Tibial artery (tissue), 4 donors: ENCODE measurements at regions not wholly inside any gene's neighbourhood (a gene's known extent, or its start where the extent isn't known, plus 50 kb on each side); places are given as distances from the start of the nearest gene placed in this dataset.

Source experiments
- DNase-seq, 2 donors: peaks; one replicate each; pipeline ENCODE4 v3.0.0-alpha.2; 2019
- H3K27ac ChIP-seq, 2 donors: fragments of 200-600 bp; sonication (generic) in 1 of 2; 1 replicate in 1 of 2; 2 replicates in 1 of 2; pipeline ENCODE4 v1.5.1; 2018 to 2019; ENCODE audit warnings: mild to moderate bottlenecking in 1 of 2
- H3K27me3 ChIP-seq, 2 donors: fragments of 200-600 bp; sonication (generic) in 1 of 2; one replicate each; pipeline versions ENCODE4 v1.5.1 to v1.6.0; 2016 to 2019
- H3K36me3 ChIP-seq, 3 donors: fragments of 200-600 bp; sonication (generic) in 2 of 3; one replicate each; pipeline ENCODE4 v1.5.1; 2016 to 2019; ENCODE audit warnings: mild to moderate bottlenecking in 2 of 3
- H3K4me1 ChIP-seq, 4 donors: fragments of 200-600 bp; sonication (generic) in 2 of 4; 1 replicate in 3 of 4; 2 replicates in 1 of 4; pipeline ENCODE4 v1.5.1; 2016 to 2019
- H3K4me3 ChIP-seq, 2 donors: fragments of 200-600 bp; sonication (generic) in 1 of 2; 1 replicate in 1 of 2; 2 replicates in 1 of 2; pipeline ENCODE4 v1.5.1; 2018 to 2019; ENCODE audit warnings: mild to moderate bottlenecking in 2 of 2
- H3K9me3 ChIP-seq, 3 donors: fragments of 200-600 bp; sonication (generic) in 1 of 3; one replicate each; pipeline ENCODE4 v1.5.1; 2016 to 2019
- intact Hi-C: fragments of 100-400 bp; cut with DNase I; formaldehyde crosslinking; loops from one replicate; pipeline ENCODE4 v1.15.0; 2023; ENCODE audit warnings: low total_unique reads
- TF ChIP-seq, protein P1 (sequence below), 2 experiments: fragments of 200-600 bp in 1 of 2; fragments of 450-650 bp in 1 of 2; IDR thresholded peaks; one replicate each; pipeline ENCODE4 v1.5.1; 2017 to 2019; ENCODE audit warnings: antibody characterized with exemption in 2 of 2, mild to moderate bottlenecking in 1 of 2, moderate library complexity in 1 of 2

DNA sequence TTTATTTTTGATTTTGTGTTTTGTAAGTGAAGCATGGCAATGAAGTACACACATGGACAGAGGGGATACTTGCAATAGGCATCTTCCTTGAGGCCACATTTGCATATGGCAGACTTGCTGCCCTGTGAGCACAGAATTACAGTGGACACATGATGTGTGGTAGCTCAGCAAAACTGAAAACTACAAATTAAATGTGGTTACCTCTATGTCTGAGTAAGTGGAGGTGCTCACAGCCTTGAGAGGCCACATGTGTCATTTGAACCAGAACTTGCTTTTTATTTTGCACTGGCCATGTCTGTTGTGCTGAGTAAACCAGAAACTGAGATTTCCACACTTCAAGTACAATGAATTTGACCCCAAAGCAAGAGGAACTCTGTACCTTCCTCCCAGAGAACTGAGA lies 998.5 kb upstream of the NXPH2 start:
- Histone ChIP-seq H3K9me3 (no peaks in the 10 kb centered on the region), H3K27me3 (no peaks in the 10 kb centered on the region), H3K4me3 (no peak overlapping the region), H3K4me1 (no peaks in the 10 kb centered on the region), H3K36me3 (no peaks in the 10 kb centered on the region), H3K27ac (no peak overlapping the region)
- intact Hi-C loops = no loop called here
- TF ChIP-seq, protein P1, sequence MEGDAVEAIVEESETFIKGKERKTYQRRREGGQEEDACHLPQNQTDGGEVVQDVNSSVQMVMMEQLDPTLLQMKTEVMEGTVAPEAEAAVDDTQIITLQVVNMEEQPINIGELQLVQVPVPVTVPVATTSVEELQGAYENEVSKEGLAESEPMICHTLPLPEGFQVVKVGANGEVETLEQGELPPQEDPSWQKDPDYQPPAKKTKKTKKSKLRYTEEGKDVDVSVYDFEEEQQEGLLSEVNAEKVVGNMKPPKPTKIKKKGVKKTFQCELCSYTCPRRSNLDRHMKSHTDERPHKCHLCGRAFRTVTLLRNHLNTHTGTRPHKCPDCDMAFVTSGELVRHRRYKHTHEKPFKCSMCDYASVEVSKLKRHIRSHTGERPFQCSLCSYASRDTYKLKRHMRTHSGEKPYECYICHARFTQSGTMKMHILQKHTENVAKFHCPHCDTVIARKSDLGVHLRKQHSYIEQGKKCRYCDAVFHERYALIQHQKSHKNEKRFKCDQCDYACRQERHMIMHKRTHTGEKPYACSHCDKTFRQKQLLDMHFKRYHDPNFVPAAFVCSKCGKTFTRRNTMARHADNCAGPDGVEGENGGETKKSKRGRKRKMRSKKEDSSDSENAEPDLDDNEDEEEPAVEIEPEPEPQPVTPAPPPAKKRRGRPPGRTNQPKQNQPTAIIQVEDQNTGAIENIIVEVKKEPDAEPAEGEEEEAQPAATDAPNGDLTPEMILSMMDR (IDR thresholded peaks at IDR 0.05) = no peak
- no peak for DNase-seq

DNA sequence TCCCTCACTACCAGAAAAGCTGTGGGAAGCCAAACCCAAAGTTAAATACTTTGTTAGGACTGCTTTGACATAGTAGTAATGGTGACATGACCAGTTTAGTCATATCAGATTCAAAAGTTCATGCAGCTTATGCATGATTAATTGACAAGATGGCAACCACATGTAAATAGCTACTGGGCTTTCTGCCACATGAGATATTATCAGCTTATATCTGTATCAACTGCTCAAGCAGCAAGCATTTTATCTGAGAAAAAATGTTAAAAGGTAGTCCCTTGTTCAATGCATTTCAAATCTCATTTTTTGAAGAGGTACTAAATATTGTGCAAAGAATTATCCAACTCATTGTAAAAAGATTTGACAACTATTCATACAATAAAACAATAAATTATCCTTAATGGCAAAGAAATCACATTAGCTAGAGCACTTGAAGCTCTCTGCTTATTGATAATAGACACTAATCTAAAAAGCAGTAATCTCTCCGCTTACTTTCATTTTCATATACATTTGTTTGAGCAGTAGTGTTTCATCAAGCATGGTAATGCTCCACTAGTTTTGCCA lies 993.6 kb upstream of the NXPH2 start:
- TF ChIP-seq, protein P1 (IDR thresholded peaks at IDR 0.05) = no peak
- no peaks in the 10 kb centered on the region for H3K9me3 ChIP-seq
- no peak overlapping the region for H3K27ac ChIP-seq
- no peaks in the 10 kb centered on the region for H3K4me1 ChIP-seq
- intact Hi-C loops = no loop called here
- no peaks in the 10 kb centered on the region for H3K27me3 ChIP-seq
- H3K36me3 ChIP-seq = no peaks in the 10 kb centered on the region
- DNase-seq = no peak
- no peak overlapping the region for H3K4me3 ChIP-seq

DNA sequence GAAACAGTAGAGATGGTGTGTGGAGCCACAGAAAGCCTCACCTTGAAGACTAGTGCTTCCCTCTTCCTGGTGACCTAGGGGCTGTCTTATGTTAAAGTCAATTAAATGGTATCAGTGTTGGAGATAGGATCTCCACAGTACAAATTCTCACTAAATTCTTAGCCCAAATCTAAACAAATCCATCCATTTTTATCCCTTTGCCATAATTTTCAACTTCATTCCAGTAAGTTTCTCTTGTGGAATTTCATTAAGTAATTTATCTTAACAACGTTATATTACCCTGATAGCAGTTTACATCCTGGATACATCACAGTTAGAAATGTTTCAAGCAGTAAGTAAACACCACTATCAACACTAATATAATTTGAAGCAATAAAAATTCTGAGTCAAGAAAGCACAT lies 989.4 kb upstream of the NXPH2 start:
- H3K36me3 ChIP-seq = no peaks in the 10 kb centered on the region
- no peak overlapping the region for H3K27ac ChIP-seq
- no peak overlapping the region for H3K4me3 ChIP-seq
- DNase-seq = no peak
- no peaks in the 10 kb centered on the region for H3K27me3 ChIP-seq
- H3K4me1 ChIP-seq = no peaks in the 10 kb centered on the region
- TF ChIP-seq, protein P1 (IDR thresholded peaks at IDR 0.05) = no peak
- intact Hi-C loops = no loop called here
- H3K9me3 ChIP-seq = no peaks in the 10 kb centered on the region

DNA sequence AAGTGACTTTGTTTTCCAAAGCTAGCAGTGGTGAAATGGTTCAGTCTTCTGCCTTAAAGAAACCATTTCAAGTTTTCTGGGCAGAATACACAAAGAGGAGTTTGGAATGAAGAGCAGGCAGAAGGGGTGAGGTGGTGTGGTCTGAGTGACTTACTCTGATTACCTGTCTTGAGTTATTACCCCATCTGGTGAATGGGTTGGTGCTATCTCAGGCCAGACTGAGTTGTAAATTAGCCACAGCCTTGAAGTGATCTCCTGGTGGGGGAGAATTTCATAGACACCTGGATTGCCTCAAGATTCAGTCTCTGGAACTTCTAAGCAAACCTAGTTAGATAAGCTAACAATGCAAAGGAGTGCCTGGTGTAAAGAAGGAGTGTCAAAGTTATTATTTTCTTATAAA lies 983.5 kb upstream of the NXPH2 start:
- no peaks in the 10 kb centered on the region for H3K36me3 ChIP-seq
- no peaks in the 10 kb centered on the region for H3K27me3 ChIP-seq
- no peak overlapping the region for H3K4me3 ChIP-seq
- no peak for DNase-seq
- no peaks in the 10 kb centered on the region for H3K9me3 ChIP-seq
- intact Hi-C loops = no loop called here
- H3K27ac ChIP-seq = no peak overlapping the region
- no peaks in the 10 kb centered on the region for H3K4me1 ChIP-seq
- TF ChIP-seq, protein P1 (IDR thresholded peaks at IDR 0.05) = no peak

DNA sequence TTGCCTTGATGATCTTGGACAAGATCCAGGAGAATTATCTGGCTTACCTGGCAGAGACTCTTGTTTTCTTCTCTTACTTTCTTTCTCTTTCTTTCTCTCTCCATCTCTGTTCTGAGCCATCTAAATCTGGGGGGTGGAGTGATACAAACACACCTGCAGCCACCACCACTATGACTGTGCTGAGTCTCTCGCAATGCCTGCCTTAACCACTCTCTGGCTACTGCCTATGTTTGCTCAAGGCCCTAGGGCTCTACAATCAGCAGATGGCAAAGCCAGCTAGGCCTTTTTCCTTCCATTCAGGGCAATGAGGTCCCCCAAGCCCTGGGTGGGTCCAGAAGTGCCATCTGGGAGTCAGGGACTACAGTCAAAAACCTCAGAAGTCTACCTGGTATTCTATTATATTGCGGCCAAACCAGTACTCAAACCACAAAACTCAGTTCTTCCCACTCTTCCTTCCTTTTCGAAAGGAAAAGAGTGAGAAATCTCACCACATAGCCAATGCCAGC lies 978.9 kb upstream of the NXPH2 start:
- no peak overlapping the region for H3K4me3 ChIP-seq
- H3K27ac ChIP-seq = no peak overlapping the region
- intact Hi-C loops = no loop called here
- no peaks in the 10 kb centered on the region for H3K4me1 ChIP-seq
- TF ChIP-seq, protein P1 (IDR thresholded peaks at IDR 0.05) = no peak
- H3K27me3 ChIP-seq = no peaks in the 10 kb centered on the region
- no peak for DNase-seq
- no peaks in the 10 kb centered on the region for H3K36me3 ChIP-seq
- peaks cover 0 to 9% (median 6%) of the 10 kb centered on the region in 3 donors for H3K9me3 ChIP-seq

DNA sequence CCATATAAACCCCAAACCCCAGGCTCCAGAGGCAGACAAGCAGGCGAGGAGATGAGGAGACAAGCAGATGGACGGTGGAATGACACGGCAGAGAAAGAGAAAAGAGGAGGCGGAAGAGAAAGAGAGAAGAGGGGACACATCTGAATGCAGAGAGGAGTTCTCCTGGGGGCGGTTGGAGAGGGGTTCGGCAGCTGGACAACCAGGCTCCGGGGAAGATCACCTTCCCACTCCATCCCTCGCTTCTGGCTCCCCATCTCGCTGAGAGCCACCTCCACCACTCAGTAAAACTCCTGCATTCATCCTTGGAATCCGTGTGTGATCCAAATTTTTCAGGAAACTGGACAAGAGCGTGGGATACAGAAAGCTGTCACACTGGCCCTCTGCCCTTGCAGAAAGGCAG lies 966.7 kb upstream of the NXPH2 start:
- intact Hi-C loops = no loop called here
- H3K9me3 ChIP-seq = no peaks in the 10 kb centered on the region
- no peak for DNase-seq
- TF ChIP-seq, protein P1 (IDR thresholded peaks at IDR 0.05) = no peak
- H3K4me1 ChIP-seq = no peaks in the 10 kb centered on the region
- H3K27me3 ChIP-seq = no peaks in the 10 kb centered on the region
- H3K36me3 ChIP-seq = no peaks in the 10 kb centered on the region
- H3K4me3 ChIP-seq = no peak overlapping the region
- no peak overlapping the region for H3K27ac ChIP-seq
